GM23338 (cell line): ENCODE measurements at regions not wholly inside any gene's neighbourhood (a gene's known extent, or its start where the extent isn't known, plus 50 kb on each side); places are given as distances from the start of the nearest gene placed in this dataset.

ENCODE experiments used
- ATAC-seq: fragments of 200-7000 bp; cut with Tn5 transposase; 3 replicates; pipeline ENCODE4 v1.9.1; 2020
- DNase-seq: peaks from one replicate; pipeline ENCODE4 v3.0.0-alpha.2; 2015; ENCODE audit warnings: low spot score
- H2AFZ ChIP-seq: fragments of 200-600 bp; sonication (generic); 2 replicates; pipeline ENCODE4 v1.8.0; 2016; ENCODE audit warnings: antibody characterized with exemption, mild to moderate bottlenecking, moderate library complexity
- H3F3A ChIP-seq: fragments of 200-600 bp; sonication (generic); replicated peaks from 2 replicates; pipeline ENCODE4 v1.8.0; 2017; ENCODE audit warnings: antibody characterized with exemption, mixed run types, low read depth
- H3K27ac ChIP-seq: fragments of 200-600 bp; sonication (generic); 2 replicates; pipeline ENCODE4 v1.6.1; 2016; ENCODE audit warnings: low read depth
- H3K27me3 ChIP-seq: fragments of 200-600 bp; sonication (generic); 2 replicates; pipeline ENCODE4 v1.8.0; 2016; ENCODE audit warnings: mild to moderate bottlenecking, mixed run types, moderate library complexity; ENCODE audit not compliant: insufficient read depth
- H3K36me3 ChIP-seq: fragments of 200-600 bp; sonication (generic); 2 replicates; pipeline ENCODE4 v1.8.0; 2016; ENCODE audit warnings: mild to moderate bottlenecking; ENCODE audit not compliant: insufficient read depth
- H3K4me1 ChIP-seq: fragments of 200-600 bp; sonication (generic); 2 replicates; pipeline ENCODE4 v1.8.0; 2016; ENCODE audit warnings: mild to moderate bottlenecking, moderate library complexity; ENCODE audit not compliant: insufficient read depth
- H3K4me2 ChIP-seq: fragments of 200-600 bp; sonication (generic); 2 replicates; pipeline ENCODE4 v1.7.1; 2017; ENCODE audit warnings: mixed run types
- H3K4me3 ChIP-seq: fragments of 200-600 bp; sonication (generic); 2 replicates; pipeline ENCODE4 v1.6.1; 2016; ENCODE audit warnings: mixed run types
- H3K79me2 ChIP-seq: fragments of 200-600 bp; sonication (generic); replicated peaks from 2 replicates; pipeline ENCODE4 v1.8.0; 2017; ENCODE audit warnings: mild to moderate bottlenecking; ENCODE audit not compliant: insufficient read depth
- H3K9me2 ChIP-seq: fragments of 200-600 bp; sonication (generic); 2 replicates; pipeline ENCODE4 v1.8.0; 2017; ENCODE audit not compliant: insufficient read depth
- H4K20me1 ChIP-seq: fragments of 200-600 bp; sonication (generic); replicated peaks from 2 replicates; pipeline ENCODE4 v1.8.0; 2017; ENCODE audit warnings: mild to moderate bottlenecking; ENCODE audit not compliant: insufficient read depth
- H3K27ac Mint-ChIP-seq: 2 replicates; pipeline ENCODE4 v1.8.0; 2020; ENCODE audit warnings: inconsistent platforms, mild to moderate bottlenecking, moderate library complexity, mixed read lengths
- H3K27me3 Mint-ChIP-seq: 3 replicates; pipeline ENCODE4 v1.8.0; 2022; ENCODE audit warnings: low read depth, mild to moderate bottlenecking, moderate library complexity, mixed read lengths, inconsistent platforms; ENCODE audit not compliant: insufficient read depth, poor library complexity
- H3K36me3 Mint-ChIP-seq: 3 replicates; pipeline ENCODE4 v1.8.0; 2021; ENCODE audit warnings: low read depth, mild to moderate bottlenecking, inconsistent platforms, moderate library complexity, mixed read lengths
- H3K4me1 Mint-ChIP-seq: 3 replicates; pipeline ENCODE4 v1.8.0; 2020; ENCODE audit warnings: mild to moderate bottlenecking, inconsistent platforms, mixed read lengths
- H3K4me3 Mint-ChIP-seq: 3 replicates; pipeline ENCODE4 v1.8.0; 2021; ENCODE audit warnings: moderate library complexity, mild to moderate bottlenecking, inconsistent platforms, mixed read lengths
- H3K9me3 Mint-ChIP-seq: 3 replicates; pipeline ENCODE4 v1.8.0; 2020; ENCODE audit warnings: moderate library complexity, mild to moderate bottlenecking, inconsistent platforms, mixed read lengths
- CREB1 ChIP-seq: fragments of 250-450 bp; sonication (Bioruptor Pico); IDR thresholded peaks from 2 replicates; pipeline ENCODE4 v1.5.0; 2020; ENCODE audit warnings: low read depth, mild to moderate bottlenecking, moderate library complexity
- EZH2 ChIP-seq: fragments of 200-600 bp; sonication (generic); IDR thresholded peaks from one replicate; pipeline ENCODE4 v1.8.0; 2017; ENCODE audit warnings: antibody characterized with exemption, mild to moderate bottlenecking, low read depth; ENCODE audit not compliant: unreplicated experiment
- EZH2phosphoT487 ChIP-seq: fragments of 200-600 bp; sonication (generic); IDR thresholded peaks from one replicate; pipeline ENCODE4 v1.8.1; 2018; ENCODE audit warnings: antibody characterized with exemption; ENCODE audit not compliant: unreplicated experiment
- JUNB ChIP-seq: IDR thresholded peaks from one replicate; pipeline ENCODE4 v1.6.1; 2016; ENCODE audit warnings: antibody characterized with exemption; ENCODE audit not compliant: unreplicated experiment
- NANOG ChIP-seq: IDR thresholded peaks from 2 replicates; pipeline ENCODE4 v1.6.1; 2016; ENCODE audit warnings: antibody characterized with exemption, borderline replicate concordance
- POLR2AphosphoS5 ChIP-seq: IDR thresholded peaks from 2 replicates; pipeline ENCODE4 v1.6.1; 2016; ENCODE audit warnings: antibody characterized with exemption, low read depth
- STAT1 ChIP-seq: IDR thresholded peaks from one replicate; pipeline ENCODE4 v1.6.1; 2016; ENCODE audit warnings: antibody characterized with exemption; ENCODE audit not compliant: unreplicated experiment
- ZNF114 ChIP-seq: fragments of 250-450 bp; sonication (Bioruptor Pico); IDR thresholded peaks from 2 replicates; pipeline ENCODE4 v1.5.0; 2020; ENCODE audit warnings: mild to moderate bottlenecking, moderate library complexity
- ZNF331 ChIP-seq: fragments of 250-450 bp; sonication (Bioruptor Pico); IDR thresholded peaks from 2 replicates; pipeline ENCODE4 v1.5.0; 2020; ENCODE audit warnings: low read depth, mild to moderate bottlenecking, moderate library complexity
- TF ChIP-seq, protein P1 (sequence below), 2 experiments: fragments of 200-600 bp in 1 of 2; sonication (generic) in 1 of 2; conservative IDR thresholded peaks; 2 replicates each; pipeline versions ENCODE4 v1.5.1 to v1.6.1; 2016 to 2017; ENCODE audit warnings: antibody characterized with exemption in 2 of 2, low read depth in 2 of 2, mild to moderate bottlenecking in 2 of 2, moderate library complexity in 1 of 2
- TF ChIP-seq, protein P2 (sequence below): IDR thresholded peaks from 2 replicates; pipeline ENCODE4 v1.6.1; 2016; ENCODE audit warnings: antibody characterized with exemption
- TF ChIP-seq, protein P3 (sequence below): fragments of 250-450 bp; sonication (Bioruptor Pico); IDR thresholded peaks from 2 replicates; pipeline ENCODE4 v1.5.0; 2020; ENCODE audit warnings: mild to moderate bottlenecking, moderate library complexity
- TF ChIP-seq, protein P4 (sequence below): IDR thresholded peaks from one replicate; pipeline ENCODE4 v1.6.1; 2018; ENCODE audit warnings: antibody characterized with exemption; ENCODE audit not compliant: unreplicated experiment

GRCh38 chr1:23622284-23622683 lies 63.0 kb upstream of the ID3 start:
- peaks cover 4% of the 10 kb centered on the region; the same call in 1 of the 2 replicates for H3K4me1 ChIP-seq
- ATAC-seq (no peak), DNase-seq (no peak)
- no peaks in the 10 kb centered on the region for H3K36me3 Mint-ChIP-seq
- H3K79me2 ChIP-seq = no peaks in the 10 kb centered on the region
- no peak overlapping the region for H3K27ac Mint-ChIP-seq
- no peaks in the 10 kb centered on the region for H3K9me2 ChIP-seq
- H3K4me3 ChIP-seq = no peak overlapping the region
- H3K4me3 Mint-ChIP-seq = no peak overlapping the region
- no peak overlapping the region for H2AFZ ChIP-seq
- H3K27me3 ChIP-seq = peaks cover 26% of the 10 kb centered on the region
- H4K20me1 ChIP-seq = no peaks in the 10 kb centered on the region
- TF ChIP-seq ZNF114 (no peak), POLR2AphosphoS5 (no peak), ZNF331 (no peak), JUNB (no peak), STAT1 (no peak), CREB1 (CRISPR knock-in tag) (no peak), EZH2phosphoT487 (no peak), NANOG (no peak), EZH2 (no peak)
- TF ChIP-seq, protein P1, sequence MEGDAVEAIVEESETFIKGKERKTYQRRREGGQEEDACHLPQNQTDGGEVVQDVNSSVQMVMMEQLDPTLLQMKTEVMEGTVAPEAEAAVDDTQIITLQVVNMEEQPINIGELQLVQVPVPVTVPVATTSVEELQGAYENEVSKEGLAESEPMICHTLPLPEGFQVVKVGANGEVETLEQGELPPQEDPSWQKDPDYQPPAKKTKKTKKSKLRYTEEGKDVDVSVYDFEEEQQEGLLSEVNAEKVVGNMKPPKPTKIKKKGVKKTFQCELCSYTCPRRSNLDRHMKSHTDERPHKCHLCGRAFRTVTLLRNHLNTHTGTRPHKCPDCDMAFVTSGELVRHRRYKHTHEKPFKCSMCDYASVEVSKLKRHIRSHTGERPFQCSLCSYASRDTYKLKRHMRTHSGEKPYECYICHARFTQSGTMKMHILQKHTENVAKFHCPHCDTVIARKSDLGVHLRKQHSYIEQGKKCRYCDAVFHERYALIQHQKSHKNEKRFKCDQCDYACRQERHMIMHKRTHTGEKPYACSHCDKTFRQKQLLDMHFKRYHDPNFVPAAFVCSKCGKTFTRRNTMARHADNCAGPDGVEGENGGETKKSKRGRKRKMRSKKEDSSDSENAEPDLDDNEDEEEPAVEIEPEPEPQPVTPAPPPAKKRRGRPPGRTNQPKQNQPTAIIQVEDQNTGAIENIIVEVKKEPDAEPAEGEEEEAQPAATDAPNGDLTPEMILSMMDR (conservative IDR thresholded peaks at IDR 0.05; ENCODE audit: low read depth in 2 of 2) = no peak
- TF ChIP-seq, protein P2, sequence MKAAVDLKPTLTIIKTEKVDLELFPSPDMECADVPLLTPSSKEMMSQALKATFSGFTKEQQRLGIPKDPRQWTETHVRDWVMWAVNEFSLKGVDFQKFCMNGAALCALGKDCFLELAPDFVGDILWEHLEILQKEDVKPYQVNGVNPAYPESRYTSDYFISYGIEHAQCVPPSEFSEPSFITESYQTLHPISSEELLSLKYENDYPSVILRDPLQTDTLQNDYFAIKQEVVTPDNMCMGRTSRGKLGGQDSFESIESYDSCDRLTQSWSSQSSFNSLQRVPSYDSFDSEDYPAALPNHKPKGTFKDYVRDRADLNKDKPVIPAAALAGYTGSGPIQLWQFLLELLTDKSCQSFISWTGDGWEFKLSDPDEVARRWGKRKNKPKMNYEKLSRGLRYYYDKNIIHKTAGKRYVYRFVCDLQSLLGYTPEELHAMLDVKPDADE = no peak
- TF ChIP-seq, protein P3, sequence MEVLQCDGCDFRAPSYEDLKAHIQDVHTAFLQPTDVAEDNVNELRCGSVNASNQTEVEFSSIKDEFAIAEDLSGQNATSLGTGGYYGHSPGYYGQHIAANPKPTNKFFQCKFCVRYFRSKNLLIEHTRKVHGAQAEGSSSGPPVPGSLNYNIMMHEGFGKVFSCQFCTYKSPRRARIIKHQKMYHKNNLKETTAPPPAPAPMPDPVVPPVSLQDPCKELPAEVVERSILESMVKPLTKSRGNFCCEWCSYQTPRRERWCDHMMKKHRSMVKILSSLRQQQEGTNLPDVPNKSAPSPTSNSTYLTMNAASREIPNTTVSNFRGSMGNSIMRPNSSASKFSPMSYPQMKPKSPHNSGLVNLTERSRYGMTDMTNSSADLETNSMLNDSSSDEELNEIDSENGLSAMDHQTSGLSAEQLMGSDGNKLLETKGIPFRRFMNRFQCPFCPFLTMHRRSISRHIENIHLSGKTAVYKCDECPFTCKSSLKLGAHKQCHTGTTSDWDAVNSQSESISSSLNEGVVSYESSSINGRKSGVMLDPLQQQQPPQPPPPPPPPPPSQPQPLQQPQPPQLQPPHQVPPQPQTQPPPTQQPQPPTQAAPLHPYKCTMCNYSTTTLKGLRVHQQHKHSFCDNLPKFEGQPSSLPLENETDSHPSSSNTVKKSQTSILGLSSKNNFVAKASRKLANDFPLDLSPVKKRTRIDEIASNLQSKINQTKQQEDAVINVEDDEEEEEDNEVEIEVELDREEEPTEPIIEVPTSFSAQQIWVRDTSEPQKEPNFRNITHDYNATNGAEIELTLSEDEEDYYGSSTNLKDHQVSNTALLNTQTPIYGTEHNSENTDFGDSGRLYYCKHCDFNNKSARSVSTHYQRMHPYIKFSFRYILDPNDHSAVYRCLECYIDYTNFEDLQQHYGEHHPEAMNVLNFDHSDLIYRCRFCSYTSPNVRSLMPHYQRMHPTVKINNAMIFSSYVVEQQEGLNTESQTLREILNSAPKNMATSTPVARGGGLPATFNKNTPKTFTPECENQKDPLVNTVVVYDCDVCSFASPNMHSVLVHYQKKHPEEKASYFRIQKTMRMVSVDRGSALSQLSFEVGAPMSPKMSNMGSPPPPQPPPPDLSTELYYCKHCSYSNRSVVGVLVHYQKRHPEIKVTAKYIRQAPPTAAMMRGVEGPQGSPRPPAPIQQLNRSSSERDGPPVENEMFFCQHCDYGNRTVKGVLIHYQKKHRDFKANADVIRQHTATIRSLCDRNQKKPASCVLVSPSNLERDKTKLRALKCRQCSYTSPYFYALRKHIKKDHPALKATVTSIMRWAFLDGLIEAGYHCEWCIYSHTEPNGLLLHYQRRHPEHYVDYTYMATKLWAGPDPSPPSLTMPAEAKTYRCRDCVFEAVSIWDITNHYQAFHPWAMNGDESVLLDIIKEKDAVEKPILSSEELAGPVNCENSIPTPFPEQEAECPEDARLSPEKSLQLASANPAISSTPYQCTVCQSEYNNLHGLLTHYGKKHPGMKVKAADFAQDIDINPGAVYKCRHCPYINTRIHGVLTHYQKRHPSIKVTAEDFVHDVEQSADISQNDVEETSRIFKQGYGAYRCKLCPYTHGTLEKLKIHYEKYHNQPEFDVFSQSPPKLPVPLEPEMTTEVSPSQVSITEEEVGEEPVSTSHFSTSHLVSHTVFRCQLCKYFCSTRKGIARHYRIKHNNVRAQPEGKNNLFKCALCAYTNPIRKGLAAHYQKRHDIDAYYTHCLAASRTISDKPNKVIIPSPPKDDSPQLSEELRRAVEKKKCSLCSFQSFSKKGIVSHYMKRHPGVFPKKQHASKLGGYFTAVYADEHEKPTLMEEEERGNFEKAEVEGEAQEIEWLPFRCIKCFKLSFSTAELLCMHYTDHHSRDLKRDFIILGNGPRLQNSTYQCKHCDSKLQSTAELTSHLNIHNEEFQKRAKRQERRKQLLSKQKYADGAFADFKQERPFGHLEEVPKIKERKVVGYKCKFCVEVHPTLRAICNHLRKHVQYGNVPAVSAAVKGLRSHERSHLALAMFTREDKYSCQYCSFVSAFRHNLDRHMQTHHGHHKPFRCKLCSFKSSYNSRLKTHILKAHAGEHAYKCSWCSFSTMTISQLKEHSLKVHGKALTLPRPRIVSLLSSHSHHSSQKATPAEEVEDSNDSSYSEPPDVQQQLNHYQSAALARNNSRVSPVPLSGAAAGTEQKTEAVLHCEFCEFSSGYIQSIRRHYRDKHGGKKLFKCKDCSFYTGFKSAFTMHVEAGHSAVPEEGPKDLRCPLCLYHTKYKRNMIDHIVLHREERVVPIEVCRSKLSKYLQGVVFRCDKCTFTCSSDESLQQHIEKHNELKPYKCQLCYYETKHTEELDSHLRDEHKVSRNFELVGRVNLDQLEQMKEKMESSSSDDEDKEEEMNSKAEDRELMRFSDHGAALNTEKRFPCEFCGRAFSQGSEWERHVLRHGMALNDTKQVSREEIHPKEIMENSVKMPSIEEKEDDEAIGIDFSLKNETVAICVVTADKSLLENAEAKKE (CRISPR knock-in tag) = no peak
- TF ChIP-seq, protein P4, sequence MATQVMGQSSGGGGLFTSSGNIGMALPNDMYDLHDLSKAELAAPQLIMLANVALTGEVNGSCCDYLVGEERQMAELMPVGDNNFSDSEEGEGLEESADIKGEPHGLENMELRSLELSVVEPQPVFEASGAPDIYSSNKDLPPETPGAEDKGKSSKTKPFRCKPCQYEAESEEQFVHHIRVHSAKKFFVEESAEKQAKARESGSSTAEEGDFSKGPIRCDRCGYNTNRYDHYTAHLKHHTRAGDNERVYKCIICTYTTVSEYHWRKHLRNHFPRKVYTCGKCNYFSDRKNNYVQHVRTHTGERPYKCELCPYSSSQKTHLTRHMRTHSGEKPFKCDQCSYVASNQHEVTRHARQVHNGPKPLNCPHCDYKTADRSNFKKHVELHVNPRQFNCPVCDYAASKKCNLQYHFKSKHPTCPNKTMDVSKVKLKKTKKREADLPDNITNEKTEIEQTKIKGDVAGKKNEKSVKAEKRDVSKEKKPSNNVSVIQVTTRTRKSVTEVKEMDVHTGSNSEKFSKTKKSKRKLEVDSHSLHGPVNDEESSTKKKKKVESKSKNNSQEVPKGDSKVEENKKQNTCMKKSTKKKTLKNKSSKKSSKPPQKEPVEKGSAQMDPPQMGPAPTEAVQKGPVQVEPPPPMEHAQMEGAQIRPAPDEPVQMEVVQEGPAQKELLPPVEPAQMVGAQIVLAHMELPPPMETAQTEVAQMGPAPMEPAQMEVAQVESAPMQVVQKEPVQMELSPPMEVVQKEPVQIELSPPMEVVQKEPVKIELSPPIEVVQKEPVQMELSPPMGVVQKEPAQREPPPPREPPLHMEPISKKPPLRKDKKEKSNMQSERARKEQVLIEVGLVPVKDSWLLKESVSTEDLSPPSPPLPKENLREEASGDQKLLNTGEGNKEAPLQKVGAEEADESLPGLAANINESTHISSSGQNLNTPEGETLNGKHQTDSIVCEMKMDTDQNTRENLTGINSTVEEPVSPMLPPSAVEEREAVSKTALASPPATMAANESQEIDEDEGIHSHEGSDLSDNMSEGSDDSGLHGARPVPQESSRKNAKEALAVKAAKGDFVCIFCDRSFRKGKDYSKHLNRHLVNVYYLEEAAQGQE = no peak
- peaks cover 15% of the 10 kb centered on the region for H3F3A ChIP-seq
- H3K4me1 Mint-ChIP-seq = peaks cover 21% of the 10 kb centered on the region
- H3K36me3 ChIP-seq = no peaks in the 10 kb centered on the region
- H3K27me3 Mint-ChIP-seq = peaks cover 24% of the 10 kb centered on the region
- H3K9me3 Mint-ChIP-seq = no peaks in the 10 kb centered on the region; the same call in 2 of the 3 replicates
- no peak overlapping the region for H3K4me2 ChIP-seq
- no peak overlapping the region for H3K27ac ChIP-seq
